ENCODE measurements at regions not wholly inside any gene's neighbourhood (a gene's known extent, or its start where the extent isn't known, plus 50 kb on each side); places are given as distances from the start of the nearest gene placed in this dataset.

GRCh38 chr12:23463172-23463571 lies 486.3 kb downstream of the SOX5 start:
- no peaks in the 10 kb centered on the region for H3K27me3 ChIP-seq (ENCODE audit: control insufficient read depth, insufficient read depth, low read length)
- H3K23ac ChIP-seq (ENCODE audit: low read depth, low read length) = no peak overlapping the region
- no peak overlapping the region for H2AFZ ChIP-seq (replicated peaks; ENCODE audit: low read length, poor library complexity)
- H3K14ac ChIP-seq (replicated peaks; ENCODE audit: low read depth, low read length) = no peak overlapping the region
- no peak overlapping the region for H3K9ac ChIP-seq (ENCODE audit: low read depth, low read length)
- H3K56ac ChIP-seq (ENCODE audit: extremely low read depth, insufficient read depth, low read length) = no peak overlapping the region
- H3K4me2 ChIP-seq (ENCODE audit: low read depth, low read length) = no peak overlapping the region
- CTCF ChIA-PET = no interaction called here
- no peaks in the 10 kb centered on the region for H3K36me3 ChIP-seq (ENCODE audit: control insufficient read depth, insufficient read depth, low read length)
- no CpG with 5 or more reads among the region's 1 CpG for WGBS, 2 experiments (ENCODE audit: extremely low coverage in 2 of 2, insufficient read length in 1 of 2)
- no peaks in the 10 kb centered on the region for H3K9me1 ChIP-seq (ENCODE audit: insufficient read depth, low read length)
- H2AK9ac ChIP-seq (replicated peaks; ENCODE audit: low read depth, low read length, poor library complexity) = no peak overlapping the region
- H2AK5ac ChIP-seq (ENCODE audit: low read depth, low read length) = no peak overlapping the region
- in situ Hi-C loops (cut with MboI; ENCODE audit: low sequenced_read_pairs) (no loop called here), intact Hi-C loops (cut with micrococcal nuclease) (no loop called here), dilution Hi-C loops (cut with HindIII; ENCODE audit: low sequenced_read_pairs, unreplicated experiment) (no loop called here)
- H3K4ac ChIP-seq (ENCODE audit: low read depth, low read length) = no peak overlapping the region
- H2BK15ac ChIP-seq (ENCODE audit: low read depth, low read length) = no peak overlapping the region
- ATAC-seq (ENCODE audit: low read depth) (no peak), DNase-seq (no peak)
- no peak overlapping the region for H4K8ac ChIP-seq (ENCODE audit: low read depth in 2 of 2, low read length in 2 of 2)
- POLR2A ChIA-PET (ENCODE audit: unreplicated experiment) = no interaction called here
- no peaks in the 10 kb centered on the region for H3K9me3 ChIP-seq (ENCODE audit: control insufficient read depth, insufficient read depth, low read length)
- no peak overlapping the region for H2BK120ac ChIP-seq (ENCODE audit: low read depth, low read length)
- TF ChIP-seq, protein P1, sequence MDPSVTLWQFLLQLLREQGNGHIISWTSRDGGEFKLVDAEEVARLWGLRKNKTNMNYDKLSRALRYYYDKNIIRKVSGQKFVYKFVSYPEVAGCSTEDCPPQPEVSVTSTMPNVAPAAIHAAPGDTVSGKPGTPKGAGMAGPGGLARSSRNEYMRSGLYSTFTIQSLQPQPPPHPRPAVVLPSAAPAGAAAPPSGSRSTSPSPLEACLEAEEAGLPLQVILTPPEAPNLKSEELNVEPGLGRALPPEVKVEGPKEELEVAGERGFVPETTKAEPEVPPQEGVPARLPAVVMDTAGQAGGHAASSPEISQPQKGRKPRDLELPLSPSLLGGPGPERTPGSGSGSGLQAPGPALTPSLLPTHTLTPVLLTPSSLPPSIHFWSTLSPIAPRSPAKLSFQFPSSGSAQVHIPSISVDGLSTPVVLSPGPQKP (IDR thresholded peaks at IDR 0.05; ENCODE audit: borderline replicate concordance, low read depth, low read length) = no peak
- TF ChIP-seq POLR2A (IDR thresholded peaks at IDR 0.05; ENCODE audit: low read depth, low read length) = no peak
- TF ChIP-seq MAZ (IDR thresholded peaks at IDR 0.05; ENCODE audit: borderline replicate concordance, low read depth, low read length) = no peak
- no peak for TF ChIP-seq BHLHE40 (IDR thresholded peaks at IDR 0.05; ENCODE audit: low read depth, low read length)
- TF ChIP-seq RCOR1 (IDR thresholded peaks at IDR 0.05; ENCODE audit: insufficient replicate concordance, low read length) = no peak
- TF ChIP-seq MXI1 (IDR thresholded peaks at IDR 0.05; ENCODE audit: borderline replicate concordance, low read depth, low read length) = no peak
- no peak for TF ChIP-seq RAD21 (IDR thresholded peaks at IDR 0.05; ENCODE audit: low read length)
- no peak for TF ChIP-seq MAFK (IDR thresholded peaks at IDR 0.05; ENCODE audit: low read depth, low read length)
- no peak for TF ChIP-seq USF2 (IDR thresholded peaks at IDR 0.05; ENCODE audit: low read depth, low read length)
- TF ChIP-seq NFE2L2 (IDR thresholded peaks at IDR 0.05; ENCODE audit: low read depth, low read length) = no peak
- no peak for TF ChIP-seq FOS (IDR thresholded peaks at IDR 0.05; ENCODE audit: low read depth, low read length)
- no peak for TF ChIP-seq CTCF (conservative IDR thresholded peaks at IDR 0.05; ENCODE audit: low read depth, low read length)
- no peak for TF ChIP-seq CEBPB (IDR thresholded peaks at IDR 0.05; ENCODE audit: low read depth, low read length)
- no peak for TF ChIP-seq CHD1 (IDR thresholded peaks at IDR 0.05; ENCODE audit: low read depth, low read length)
- TF ChIP-seq SMC3 (IDR thresholded peaks at IDR 0.05; ENCODE audit: low read depth, low read length) = no peak
- no peak for TF ChIP-seq RFX5 (IDR thresholded peaks at IDR 0.05; ENCODE audit: low read depth, low read length)
- H4K20me1 ChIP-seq (ENCODE audit: insufficient read depth, low read length) = no peaks in the 10 kb centered on the region
- H3K79me1 ChIP-seq (ENCODE audit: low read depth in 1 of 2, low read length in 2 of 2) = no peaks in the 10 kb centered on the region
- no peak overlapping the region for H3K27ac ChIP-seq (ENCODE audit: insufficient read depth, low read length)
- H4K5ac ChIP-seq (ENCODE audit: low read depth, low read length) = no peak overlapping the region
- H2BK20ac ChIP-seq (ENCODE audit: low read depth, low read length) = no peak overlapping the region
- H4K91ac ChIP-seq (ENCODE audit: insufficient read depth, low read depth, low read length) = no peak overlapping the region
- no peak overlapping the region for H3K18ac ChIP-seq (ENCODE audit: low read depth, low read length)
- no peak overlapping the region for H3K4me3 ChIP-seq (ENCODE audit: insufficient read depth, low read depth, low read length)
- H2BK5ac ChIP-seq (ENCODE audit: low read depth, low read length, poor library complexity, severe bottlenecking) = no peak overlapping the region
- BruUV-seq (replicated peaks) = no TSS peak
- H3K4me1 ChIP-seq (ENCODE audit: control insufficient read depth, insufficient read depth, low read length) = no peaks in the 10 kb centered on the region
